Stimulated activated CD4-positive, alpha-beta T cell treated with anti-CD3 and anti-CD28 coated beads, TNF-alpha, amount 100 ng/mL, for 24 hours (primary cell): ENCODE measurements at regions not wholly inside any gene's neighbourhood (a gene's known extent, or its start where the extent isn't known, plus 50 kb on each side); places are given as distances from the start of the nearest gene placed in this dataset.
"Not testable (repeated sequence)": the region's sequence is repeated elsewhere in the genome, so short reads cannot be mapped to it uniquely, and the experiment has no call there.

ENCODE experiments used
- DNase-seq, 3 experiments: peaks; one replicate each; pipeline ENCODE4 v3.0.0-alpha.2; 2020; ENCODE audit warnings: low read depth in 3 of 3

DNA sequence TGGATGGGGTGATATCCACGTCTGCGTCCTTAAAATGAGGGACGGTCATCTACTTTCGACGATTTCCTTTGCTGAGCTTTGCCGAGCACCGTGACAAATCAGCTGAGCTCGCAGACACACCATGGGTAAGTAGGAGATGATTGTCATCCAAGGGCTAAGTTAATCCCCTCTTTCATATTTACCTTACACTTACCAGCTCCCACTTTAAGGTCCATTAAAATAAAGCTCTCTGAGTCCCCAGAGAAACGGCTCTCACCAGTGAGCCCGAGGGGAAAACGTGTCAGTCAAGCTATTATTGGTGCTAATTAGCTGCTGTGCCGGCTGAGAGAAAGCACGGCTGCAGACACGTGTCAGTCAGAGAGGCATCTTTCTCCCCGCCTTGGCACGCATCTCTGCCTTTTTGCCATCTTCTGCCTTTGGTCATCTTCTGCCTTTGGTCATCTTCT, 72.2 kb downstream of the CRLF2 start:
- no peak for DNase-seq

DNA sequence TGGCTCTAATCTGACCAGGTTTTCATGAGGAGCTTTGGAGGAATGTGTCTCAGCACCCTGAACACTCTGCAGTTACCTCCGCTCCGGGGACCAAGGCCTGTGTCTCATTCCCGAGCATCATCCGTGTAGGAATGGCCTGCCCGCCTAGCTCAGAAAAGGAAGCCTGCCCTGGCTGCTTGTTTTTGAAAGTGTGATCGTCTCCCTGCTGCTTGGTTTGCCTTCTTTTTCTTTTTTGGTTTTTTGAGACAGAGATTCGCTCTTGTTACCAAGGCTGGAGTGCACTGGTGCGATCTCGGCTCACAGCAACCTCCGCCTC, 73.3 kb downstream of the CRLF2 start:
- no peak for DNase-seq

DNA sequence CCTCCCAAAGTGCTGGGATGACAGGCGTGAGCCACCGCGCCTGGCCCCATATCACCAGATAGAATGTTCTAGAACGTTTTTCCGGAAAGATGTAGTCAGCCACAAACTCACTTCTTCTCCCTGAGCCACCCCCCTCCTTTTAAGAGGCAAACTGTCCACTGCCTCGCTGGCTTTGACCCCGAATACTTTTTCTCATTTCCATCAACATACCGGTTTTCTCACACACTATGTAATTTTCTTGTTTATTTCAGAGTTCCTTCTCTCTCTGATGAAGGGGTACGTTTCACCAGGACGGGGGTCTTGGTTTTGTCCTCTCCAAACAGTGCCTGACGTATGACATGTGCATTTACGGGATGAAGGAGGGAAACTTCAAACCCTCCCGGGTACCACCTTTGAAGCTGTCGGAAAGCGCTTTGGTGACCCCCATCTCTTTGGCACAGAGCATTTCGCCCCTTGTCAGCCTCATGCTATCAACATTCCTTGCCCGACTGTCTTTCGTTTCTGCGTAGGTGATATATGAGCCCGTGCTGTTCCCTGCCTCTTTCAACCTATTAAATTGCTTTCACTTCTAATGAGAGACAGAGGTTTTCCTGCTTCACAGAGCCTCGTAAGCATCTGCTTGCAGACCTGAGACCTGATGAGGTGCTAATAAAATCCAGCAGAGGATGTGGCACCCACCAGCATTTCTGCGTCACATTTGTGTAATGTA, 73.8 kb downstream of the CRLF2 start:
- no peak for DNase-seq

DNA sequence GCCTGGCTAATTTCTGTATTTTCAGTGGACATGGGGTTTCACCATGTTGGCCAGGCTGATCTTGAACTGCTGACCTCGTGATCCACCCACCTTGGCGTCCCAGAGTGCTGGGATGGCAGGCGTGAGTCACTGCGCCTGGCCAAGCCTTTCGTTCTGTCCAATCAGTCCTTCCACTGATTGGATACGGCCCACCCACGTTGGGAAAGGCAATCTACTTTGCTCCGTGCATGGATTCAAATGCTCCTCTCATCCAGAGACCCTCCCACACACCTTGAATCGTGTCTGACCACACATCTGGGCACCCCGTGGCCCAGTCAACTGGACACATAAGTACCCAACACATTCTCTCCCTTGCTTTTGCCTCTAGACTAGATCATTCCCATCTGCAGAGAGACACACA, 74.9 kb downstream of the CRLF2 start:
- DNase-seq: no peak

DNA sequence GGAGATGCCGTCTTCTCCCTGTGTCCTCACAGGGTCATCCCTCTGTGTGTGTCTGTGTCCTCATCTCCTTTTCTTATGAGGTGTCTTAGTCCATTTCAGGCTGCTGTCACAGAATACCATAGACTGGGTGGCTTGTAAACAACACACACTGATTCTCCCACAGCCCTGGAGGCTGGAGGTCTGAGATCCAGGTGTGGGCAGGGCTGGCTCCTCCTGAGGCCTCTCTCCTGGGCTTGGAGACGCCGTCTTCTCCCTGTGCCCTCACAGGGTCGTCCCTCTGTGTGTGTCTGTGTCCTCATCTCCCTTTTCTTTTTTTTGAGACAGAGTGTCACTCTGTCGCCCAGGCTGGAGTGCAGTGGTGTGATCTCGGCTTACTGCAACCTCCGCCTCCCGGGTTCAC, 75.9 kb downstream of the CRLF2 start:
- DNase-seq: not testable (repeated sequence)

DNA sequence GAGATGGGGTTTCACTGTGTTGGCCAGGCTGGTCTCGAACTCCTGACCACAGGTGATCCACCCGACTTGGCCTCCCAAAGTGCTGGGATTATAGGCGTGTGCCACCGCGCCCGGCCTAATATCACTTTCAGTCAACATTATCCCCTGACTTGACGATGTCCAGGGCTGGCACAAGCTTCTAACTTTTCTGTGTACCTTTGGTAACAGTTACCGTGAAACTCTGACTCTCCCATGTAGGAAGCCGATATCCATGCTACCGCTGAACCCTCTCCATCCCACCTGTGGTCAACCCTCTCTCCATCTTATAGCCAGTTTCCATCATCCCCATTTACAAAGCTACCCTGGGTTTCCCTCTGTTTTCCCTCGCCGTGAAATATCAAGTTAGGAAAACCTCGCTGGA, 77.5 kb downstream of the CRLF2 start:
- DNase-seq: no peak

DNA sequence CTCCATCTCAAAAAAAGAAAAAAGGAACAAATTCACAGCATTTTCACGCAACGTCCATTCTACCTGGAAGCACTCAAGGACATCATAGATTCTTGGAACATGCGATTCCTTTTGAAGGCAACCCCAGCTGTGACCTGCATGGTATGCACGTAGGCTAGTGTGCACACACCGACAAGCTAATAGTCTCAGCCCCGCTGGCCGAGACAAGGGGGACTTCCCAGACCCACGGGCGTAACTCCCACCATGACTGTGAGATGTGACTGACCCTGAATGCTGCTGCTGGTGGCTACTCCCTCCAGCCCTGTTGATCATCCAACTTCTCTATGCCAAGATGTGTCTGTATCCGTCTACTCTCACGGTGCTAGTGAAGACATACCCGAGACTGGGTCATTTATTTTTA, 78.3 kb downstream of the CRLF2 start:
- DNase-seq: no peak

DNA sequence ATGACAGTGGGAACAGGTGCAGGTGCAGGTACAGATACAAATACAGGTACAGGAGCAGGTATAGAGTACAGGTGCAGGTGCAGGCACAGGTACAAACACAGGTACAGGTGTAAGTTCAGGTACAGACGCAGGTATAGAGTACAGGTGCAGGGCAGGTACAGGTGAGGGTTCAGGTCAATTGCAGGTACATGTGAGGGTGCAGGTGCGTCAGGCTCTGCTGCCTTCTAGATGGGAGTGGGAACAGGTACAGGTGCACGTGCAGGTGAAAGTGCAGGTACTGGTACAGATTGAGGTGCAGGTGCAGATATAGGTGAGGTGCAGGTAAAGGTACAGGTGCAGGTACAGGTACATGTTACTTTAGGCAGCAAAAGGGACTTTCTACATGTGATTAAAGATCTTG, 85.7 kb downstream of the CRLF2 start:
- no peak for DNase-seq

DNA sequence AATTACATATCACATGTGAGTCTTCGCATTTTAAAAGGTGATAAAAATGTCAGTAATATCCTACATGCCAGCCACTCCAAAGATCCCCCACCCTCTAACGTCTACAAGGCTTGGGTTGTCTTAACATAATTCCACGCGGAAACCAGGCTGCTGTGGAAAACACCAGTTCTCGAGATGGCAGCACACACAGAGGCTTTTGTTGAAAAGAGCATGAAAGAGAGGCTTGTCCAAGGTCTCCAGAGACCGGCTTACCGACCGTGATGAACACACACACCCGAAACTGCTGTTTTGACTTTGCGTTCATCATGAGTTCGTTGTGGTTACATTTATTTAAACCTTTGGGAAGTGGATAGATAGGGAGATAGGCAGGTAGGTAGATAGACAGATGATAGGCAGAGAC, 87.9 kb downstream of the CRLF2 start:
- no peak for DNase-seq

DNA sequence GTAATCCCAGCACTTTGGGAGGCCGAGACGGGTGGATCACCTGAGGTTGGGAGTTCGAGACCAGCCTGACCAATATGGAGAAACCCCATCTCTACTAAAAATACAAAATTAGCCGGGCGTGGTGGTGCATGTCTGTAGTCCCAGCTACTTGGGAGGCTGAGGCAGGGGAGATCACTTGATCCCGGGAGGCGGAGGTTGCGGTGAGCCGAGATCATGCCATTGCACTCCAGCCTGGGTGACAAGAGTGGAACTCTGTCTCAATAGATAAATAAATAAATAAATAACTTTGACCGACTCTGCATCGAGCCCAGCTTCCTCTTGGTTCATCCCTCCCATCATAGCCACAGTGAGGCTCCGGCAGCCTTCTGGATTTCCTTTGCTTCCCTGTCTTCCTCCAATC, 89.6 kb downstream of the CRLF2 start:
- not testable (repeated sequence) for DNase-seq

DNA sequence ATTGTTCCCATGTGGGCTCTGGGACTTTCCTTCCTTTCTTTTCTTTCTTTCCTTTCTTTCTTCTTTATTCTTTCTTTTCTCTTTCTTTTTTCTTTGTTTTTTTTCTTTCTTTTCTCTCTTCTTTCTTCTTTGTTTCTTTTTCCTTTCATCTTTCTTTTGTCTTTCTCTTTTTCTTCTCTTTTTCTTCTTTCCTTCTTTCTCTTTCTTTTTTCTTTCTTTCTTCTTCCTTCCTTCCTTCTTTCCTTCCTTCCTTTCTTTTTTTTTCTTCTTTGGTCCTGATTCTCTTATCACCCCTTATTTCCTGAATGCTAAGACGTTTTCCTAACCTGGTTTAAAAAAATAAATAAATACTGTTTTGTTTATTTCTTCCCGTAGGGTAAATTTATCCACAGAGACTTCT, 93.2 kb downstream of the CRLF2 start:
- DNase-seq: no peak

DNA sequence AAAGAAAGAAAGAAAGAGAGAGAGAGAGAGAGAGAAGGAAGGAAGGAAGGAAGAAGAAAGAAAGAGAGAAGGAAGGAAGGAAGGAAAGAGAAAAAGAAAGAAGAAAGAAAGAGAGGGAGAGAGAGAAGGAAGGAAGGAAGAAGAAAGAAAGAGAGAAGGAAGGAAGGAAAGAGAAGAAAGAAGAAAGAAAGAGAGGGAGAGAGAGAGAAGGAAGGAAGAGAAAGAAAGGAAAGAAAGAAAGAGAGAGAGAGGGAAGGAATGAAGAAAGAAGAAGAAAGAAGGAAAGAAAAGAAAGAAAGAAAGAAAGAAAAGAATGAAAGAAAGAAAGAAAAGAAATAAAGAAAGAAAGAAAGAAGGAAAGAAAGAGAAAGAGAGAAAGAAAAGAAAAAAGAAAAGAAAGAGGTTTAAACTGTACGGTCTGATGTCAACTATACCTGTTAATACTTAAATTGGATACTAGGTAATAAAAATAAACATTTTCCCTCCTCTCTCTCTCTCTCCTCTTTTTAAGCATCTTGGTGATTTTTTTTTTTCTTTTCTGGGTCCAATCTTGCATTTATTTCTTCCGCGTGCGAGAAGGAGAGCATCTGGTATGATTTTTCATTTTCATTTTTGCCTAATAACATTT, 93.8 kb downstream of the CRLF2 start:
- no peak for DNase-seq

DNA sequence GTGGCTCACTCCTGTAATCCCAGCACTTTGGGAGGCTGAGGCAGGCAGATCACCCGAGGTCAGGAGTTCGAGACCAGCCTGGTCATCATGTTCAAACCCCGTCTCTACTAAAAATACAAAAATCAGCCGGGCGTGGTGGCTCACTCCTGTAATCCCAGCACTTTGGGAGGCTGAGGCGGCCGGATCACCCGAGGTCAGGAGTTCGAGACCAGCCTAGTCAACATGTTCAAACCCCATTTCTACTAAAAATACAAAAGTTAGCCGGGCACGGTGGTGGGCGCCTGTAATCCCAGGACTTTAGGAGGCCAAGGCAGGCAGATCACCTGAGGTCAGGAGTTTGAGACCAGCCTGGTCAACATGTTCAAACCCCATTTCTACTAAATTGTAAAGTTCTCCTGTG, 97.0 kb downstream of the CRLF2 start:
- DNase-seq: not testable (repeated sequence)

DNA sequence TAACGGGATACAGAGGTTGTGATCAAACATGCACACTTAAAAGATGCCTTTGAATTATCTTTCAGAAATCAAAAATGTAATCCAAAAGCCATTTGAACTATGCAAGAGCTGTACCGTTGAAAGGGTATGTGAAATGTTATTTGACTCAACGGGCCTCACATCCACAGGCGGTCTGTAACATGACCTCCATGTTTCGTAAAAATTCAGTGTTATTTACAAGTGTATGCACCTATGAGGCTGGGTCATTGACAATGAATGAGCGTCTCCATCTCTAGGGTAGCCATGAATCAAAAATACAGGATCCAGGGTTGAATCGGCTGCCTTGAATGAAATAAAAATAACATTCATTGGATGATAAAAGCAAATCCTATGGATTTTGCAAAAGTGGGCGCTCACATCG, 100.1 kb downstream of the CRLF2 start:
- no peak for DNase-seq

DNA sequence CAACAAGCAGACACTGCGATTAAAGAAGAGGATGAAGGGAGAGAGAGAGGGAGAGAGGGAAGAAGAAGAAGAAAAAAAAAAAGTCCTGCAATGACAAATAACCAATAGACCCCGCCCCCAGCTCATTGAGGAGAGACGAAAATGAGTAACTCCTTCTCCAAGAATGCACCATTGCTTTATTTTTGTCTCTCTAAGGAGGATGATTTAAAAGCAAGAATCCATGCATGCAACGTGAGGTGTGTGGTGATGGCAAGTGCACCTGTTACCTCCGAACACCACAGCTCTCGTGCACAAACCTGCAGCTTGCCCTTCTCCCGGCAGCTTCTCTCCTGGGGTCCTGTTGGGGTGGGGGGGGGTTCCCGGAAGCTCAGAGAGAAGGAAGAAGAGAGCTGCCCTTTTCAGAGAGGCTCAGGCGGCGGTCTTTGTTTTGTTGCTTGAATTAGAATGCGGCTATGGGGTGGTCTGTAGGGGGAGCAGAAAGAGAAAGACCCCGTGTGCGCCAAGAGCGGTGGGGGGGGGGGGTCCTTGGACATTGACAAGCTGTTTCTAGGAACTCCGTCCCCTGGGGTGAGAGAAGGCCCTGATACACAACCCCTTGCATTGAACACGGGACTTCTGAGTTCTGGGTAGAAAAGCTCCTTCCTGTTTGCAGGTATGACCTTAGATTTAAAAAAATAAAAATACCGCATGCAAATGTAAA, 100.7 kb downstream of the CRLF2 start:
- DNase-seq: no peak

DNA sequence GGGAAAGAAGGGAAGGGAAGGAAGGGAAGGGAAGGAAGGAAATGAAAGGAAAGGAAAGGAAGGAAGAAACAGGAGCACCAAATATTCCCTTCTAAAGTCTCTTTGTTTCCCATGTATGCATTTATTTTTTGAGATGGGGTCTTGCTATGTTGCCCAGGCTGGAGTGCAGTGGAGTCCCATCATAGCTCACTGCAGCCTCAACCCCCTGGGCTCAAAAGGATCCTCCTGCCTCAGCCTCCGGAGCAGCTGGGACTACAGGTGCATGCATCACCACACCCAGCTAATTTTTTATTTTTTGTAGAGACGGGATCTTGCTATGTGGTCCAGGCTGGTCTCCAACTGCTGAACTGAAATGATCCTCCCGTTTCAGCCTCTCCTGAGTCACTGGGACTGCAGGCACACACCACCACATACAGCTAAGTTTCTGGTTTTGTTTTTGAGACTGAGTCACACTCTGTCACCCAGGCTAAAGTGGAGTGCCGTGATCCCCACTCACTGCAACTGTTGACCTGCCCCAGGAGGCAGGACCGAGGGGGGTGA, 102.8 kb downstream of the CRLF2 start:
- DNase-seq: no peak

DNA sequence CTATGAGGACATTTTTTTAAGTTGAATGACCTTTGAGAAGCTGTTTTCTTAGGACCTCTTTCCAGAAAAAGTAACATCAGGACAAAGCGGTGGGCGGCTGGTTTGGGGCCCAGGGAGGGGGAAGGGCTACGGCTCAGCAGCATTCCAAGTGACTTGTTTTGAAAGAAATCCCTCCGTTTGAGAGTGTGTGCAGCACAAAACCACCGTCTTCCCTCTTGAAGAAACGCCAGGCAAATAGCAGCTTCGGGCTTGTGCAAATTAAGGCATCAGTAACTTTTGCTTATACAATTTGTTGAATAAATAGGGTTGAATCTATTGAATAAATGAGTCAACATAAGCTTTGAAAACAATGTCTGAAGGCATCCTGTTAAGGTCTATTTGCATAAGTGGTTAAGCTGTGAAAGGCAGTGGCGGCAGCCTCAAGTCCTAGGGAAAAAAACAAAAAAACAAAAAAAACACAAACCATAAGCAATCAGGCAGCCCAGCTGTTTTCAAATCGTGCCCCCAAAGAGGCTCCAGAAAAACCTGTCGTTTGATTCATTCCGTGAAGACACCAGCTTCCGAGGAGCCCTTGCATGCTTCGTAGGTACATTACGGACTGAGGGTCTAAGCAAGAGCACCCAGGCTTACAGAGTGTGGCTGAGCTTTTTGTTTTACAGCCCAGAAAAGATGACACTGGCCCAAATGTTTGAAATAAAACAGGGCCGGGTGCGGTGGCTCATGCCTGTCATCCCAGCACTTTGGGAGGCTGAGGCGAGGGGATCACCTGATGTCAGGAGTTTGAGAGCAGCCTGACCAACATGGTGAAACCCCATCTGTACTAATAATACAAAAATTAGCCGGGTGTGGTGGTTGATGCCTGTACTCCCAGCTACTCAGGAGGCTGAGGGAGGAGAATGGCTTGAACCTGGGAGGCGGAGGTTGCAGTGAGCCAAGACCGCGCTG, 103.7 kb downstream of the CRLF2 start:
- DNase-seq: no peak

DNA sequence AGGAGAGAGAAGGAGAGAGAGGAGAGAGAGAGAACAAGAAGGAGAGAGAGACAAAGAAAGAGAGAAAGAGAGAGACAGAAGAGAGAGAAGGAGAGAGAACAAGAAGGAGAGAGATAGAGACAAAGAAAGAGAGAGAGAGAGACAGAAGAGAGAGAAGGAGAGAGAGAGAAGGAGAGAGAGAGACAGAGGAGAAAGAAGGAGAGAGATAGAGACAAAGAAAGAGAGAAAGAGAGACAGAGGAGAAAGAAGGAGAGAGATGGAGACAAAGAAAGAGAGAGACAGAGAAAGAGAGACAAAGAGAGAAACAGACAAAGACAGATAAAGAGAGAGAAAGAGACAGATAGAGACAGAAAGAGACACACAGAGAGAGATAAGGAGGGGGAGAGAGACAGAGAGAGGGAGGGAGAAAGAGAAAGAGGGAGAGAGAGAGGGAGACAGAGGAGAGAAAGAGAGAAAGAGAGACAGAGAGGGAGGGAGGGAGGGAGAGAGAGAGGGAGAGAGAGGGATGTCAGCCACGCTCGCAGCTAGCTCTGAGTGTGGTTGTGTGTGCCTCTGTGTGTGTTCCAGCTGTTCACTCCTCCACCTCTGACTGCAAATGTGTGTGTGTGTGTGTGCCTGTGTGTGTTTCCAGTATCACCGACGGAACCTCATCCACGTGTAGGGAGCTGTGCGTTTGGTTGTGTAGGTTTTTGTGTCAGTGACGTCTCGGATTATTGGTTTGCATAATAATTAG, 105.8 kb downstream of the CRLF2 start:
- no peak for DNase-seq

DNA sequence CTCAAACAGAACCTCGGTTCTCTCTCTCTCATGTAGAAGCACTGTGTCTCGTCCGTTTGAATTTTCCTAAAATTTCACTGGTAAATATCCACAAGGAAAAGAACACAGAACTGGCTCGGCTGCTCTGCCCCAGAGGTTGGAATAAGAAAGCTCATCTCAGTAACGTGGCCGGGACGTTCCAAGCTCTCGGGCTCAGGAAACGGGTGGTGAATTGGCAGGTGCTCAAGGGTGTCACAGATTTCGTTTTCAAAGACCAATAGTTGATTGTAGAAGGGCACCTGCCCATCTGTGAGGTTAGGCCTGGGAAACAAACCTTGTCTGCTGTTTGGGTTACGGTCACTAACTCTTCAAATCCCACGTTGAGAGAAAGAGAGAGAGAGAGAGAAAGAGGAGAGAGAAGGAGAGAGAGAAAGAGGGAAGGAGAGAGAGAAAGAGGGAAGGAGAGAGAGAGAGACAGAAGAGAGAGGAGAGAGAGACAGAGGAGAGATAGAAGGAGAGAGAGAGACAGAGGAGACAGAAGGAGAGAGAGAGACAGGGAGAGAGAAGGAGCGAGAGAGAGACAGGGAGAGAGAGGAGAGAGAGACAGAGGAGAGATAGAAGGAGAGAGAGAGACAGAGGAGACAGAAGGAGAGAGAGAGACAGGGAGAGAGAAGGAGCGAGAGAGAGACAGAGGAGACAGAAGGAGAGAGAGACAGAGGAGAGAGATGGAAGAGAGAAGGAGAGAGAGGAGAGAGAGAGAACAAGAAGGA, 106.6 kb downstream of the CRLF2 start:
- DNase-seq: no peak

DNA sequence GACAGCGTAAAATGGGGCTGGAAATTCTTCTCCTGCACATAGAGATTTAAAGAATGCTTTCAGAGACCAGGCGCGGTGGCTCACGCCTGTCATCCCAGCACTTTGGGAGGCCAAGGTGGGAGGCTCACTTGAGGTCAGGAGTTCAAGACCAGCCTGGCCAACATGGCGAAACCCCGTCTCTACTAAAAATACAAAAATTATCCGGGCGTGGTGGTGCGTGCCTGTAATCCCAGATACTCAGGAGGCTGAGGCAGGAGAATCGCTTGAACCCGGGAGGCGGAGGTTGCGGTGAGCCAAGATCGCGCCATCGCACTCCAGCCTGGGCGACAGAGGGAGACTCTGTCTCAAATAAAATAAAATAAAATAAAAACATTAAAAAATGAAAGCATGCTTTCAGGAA, 107.4 kb downstream of the CRLF2 start:
- DNase-seq: not testable (repeated sequence)
